Fibroblast of mammary gland (primary cell): ENCODE measurements at regions not wholly inside any gene's neighbourhood (a gene's known extent, or its start where the extent isn't known, plus 50 kb on each side); places are given as distances from the start of the nearest gene placed in this dataset.
"Not testable (repeated sequence)": the region's sequence is repeated elsewhere in the genome, so short reads cannot be mapped to it uniquely, and the experiment has no call there.

Source experiments
- DNase-seq: peaks from one replicate; pipeline ENCODE4 v3.0.0-alpha.2; 2010; ENCODE audit warnings: low read depth
- H3K4me3 ChIP-seq: 2 replicates; pipeline ENCODE4 v1.5.1; 2011; ENCODE audit warnings: low read depth, mild to moderate bottlenecking, low read length, moderate library complexity; ENCODE audit not compliant: control insufficient read depth
- CTCF ChIP-seq: conservative IDR thresholded peaks from 2 replicates; pipeline ENCODE4 v1.5.1; 2011; ENCODE audit warnings: low read depth, low read length, inconsistent platforms; ENCODE audit not compliant: control insufficient read depth, insufficient read depth

GRCh38 chr14:105939810-105940508 is 413.6 kb downstream of the TMEM121 start:
- no peak for TF ChIP-seq CTCF
- no peak for DNase-seq
- H3K4me3 ChIP-seq, result no peak overlapping the region

GRCh38 chr14:105940534-105941225 is 414.3 kb downstream of the TMEM121 start:
- no peak for DNase-seq
- TF ChIP-seq CTCF, result no peak
- no peak overlapping the region for H3K4me3 ChIP-seq

GRCh38 chr14:105941226-105942166 is 415.1 kb downstream of the TMEM121 start:
- no peak for DNase-seq
- TF ChIP-seq CTCF, result no peak
- H3K4me3 ChIP-seq, result no peak overlapping the region

- not testable (repeated sequence) for DNase-seq, H3K4me3 ChIP-seq
These were observed 416.3 kb downstream of the TMEM121 start for GRCh38 chr14:105942725-105943124.

- no peak overlapping the region for H3K4me3 ChIP-seq
- TF ChIP-seq CTCF, result no peak
- DNase-seq, result no peak
These were observed 417.7 kb downstream of the TMEM121 start for GRCh38 chr14:105943973-105944602.

GRCh38 chr14:105944632-105945610 is 418.5 kb downstream of the TMEM121 start:
- peak; percentile 31 for TF ChIP-seq CTCF
- no peak overlapping the region for H3K4me3 ChIP-seq
- DNase-seq, result peak; percentile 5
